ENCODE measurements at regions not wholly inside any gene's neighbourhood (a gene's known extent, or its start where the extent isn't known, plus 50 kb on each side); places are given as distances from the start of the nearest gene placed in this dataset.

GRCh38 chr3:148204131-148204530 lies 493.6 kb upstream of the AGTR1 start:
- no peak for DNase-seq (ENCODE audit: low spot score)
- TF ChIP-seq, protein P1, sequence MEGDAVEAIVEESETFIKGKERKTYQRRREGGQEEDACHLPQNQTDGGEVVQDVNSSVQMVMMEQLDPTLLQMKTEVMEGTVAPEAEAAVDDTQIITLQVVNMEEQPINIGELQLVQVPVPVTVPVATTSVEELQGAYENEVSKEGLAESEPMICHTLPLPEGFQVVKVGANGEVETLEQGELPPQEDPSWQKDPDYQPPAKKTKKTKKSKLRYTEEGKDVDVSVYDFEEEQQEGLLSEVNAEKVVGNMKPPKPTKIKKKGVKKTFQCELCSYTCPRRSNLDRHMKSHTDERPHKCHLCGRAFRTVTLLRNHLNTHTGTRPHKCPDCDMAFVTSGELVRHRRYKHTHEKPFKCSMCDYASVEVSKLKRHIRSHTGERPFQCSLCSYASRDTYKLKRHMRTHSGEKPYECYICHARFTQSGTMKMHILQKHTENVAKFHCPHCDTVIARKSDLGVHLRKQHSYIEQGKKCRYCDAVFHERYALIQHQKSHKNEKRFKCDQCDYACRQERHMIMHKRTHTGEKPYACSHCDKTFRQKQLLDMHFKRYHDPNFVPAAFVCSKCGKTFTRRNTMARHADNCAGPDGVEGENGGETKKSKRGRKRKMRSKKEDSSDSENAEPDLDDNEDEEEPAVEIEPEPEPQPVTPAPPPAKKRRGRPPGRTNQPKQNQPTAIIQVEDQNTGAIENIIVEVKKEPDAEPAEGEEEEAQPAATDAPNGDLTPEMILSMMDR (IDR thresholded peaks at IDR 0.05; ENCODE audit: extremely low read depth, insufficient read depth, missing control alignments), result no peak
- in situ Hi-C loops (cut with MboI; ENCODE audit: low pct_unique_long_range_greater_than_20kb, low sequenced_read_pairs, unreplicated experiment), result no loop called here

GRCh38 chr3:148205977-148206376 lies 491.7 kb upstream of the AGTR1 start:
- in situ Hi-C loops (cut with MboI; ENCODE audit: low pct_unique_long_range_greater_than_20kb, low sequenced_read_pairs, unreplicated experiment), result no loop called here
- TF ChIP-seq, protein P1 (IDR thresholded peaks at IDR 0.05; ENCODE audit: extremely low read depth, insufficient read depth, missing control alignments), result no peak
- DNase-seq (ENCODE audit: low spot score), result no peak

DNA sequence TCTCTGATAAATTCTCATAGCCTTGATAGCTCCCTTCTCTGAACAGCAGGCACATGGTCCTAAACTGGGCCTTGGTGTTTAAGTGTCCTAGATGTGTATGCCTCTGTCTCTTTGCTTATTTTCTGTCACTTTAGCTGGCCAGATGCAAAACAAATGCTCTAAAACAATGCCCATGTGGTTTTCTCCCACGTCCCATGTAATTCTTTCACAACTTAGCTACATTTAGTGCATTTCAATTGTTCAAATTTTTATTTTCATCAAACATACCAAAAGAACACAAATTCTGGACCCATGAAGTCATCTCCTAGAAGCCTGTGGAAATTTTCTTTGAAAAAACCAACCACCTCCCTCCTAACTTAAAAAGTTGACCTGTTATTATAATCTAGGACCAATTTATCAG lies 491.3 kb upstream of the AGTR1 start:
- TF ChIP-seq, protein P1 (IDR thresholded peaks at IDR 0.05; ENCODE audit: extremely low read depth, insufficient read depth, missing control alignments), result no peak
- no peak for DNase-seq (ENCODE audit: low spot score)
- in situ Hi-C loops (cut with MboI; ENCODE audit: low pct_unique_long_range_greater_than_20kb, low sequenced_read_pairs, unreplicated experiment), result no loop called here

- no peak for DNase-seq (ENCODE audit: low spot score)
- in situ Hi-C loops (cut with MboI; ENCODE audit: low pct_unique_long_range_greater_than_20kb, low sequenced_read_pairs, unreplicated experiment), result no loop called here
- TF ChIP-seq, protein P1 (IDR thresholded peaks at IDR 0.05; ENCODE audit: extremely low read depth, insufficient read depth, missing control alignments), result no peak
Measured at GRCh38 chr3:148208975-148209374, 488.7 kb upstream of the AGTR1 start.

GRCh38 chr3:148211725-148212124 lies 486.0 kb upstream of the AGTR1 start:
- TF ChIP-seq, protein P1 (IDR thresholded peaks at IDR 0.05; ENCODE audit: extremely low read depth, insufficient read depth, missing control alignments), result no peak
- in situ Hi-C loops (cut with MboI; ENCODE audit: low pct_unique_long_range_greater_than_20kb, low sequenced_read_pairs, unreplicated experiment), result no loop called here
- no peak for DNase-seq (ENCODE audit: low spot score)

DNA sequence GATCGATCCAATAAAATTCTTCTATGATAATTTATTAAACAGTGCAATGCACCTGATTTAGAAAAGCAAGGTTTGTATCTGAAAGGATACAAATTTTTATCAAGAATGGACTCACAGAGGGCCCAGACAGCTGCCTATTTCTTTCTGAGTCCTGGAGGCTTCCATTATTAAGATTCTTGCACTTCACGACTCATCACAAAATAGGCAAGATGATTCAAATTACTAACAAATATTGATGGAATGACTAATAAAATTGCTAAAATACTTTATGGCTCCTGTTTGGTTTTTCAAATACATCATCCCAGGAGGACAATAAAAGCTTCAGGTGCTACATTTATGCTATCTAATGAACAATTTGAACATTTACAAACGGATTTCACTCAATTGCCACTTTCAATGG lies 483.0 kb upstream of the AGTR1 start:
- no peak for DNase-seq (ENCODE audit: low spot score)
- TF ChIP-seq, protein P1 (IDR thresholded peaks at IDR 0.05; ENCODE audit: extremely low read depth, insufficient read depth, missing control alignments), result no peak
- in situ Hi-C loops (cut with MboI; ENCODE audit: low pct_unique_long_range_greater_than_20kb, low sequenced_read_pairs, unreplicated experiment), result no loop called here

- TF ChIP-seq, protein P1 (IDR thresholded peaks at IDR 0.05; ENCODE audit: extremely low read depth, insufficient read depth, missing control alignments), result no peak
- DNase-seq (ENCODE audit: low spot score), result no peak
- in situ Hi-C loops (cut with MboI; ENCODE audit: low pct_unique_long_range_greater_than_20kb, low sequenced_read_pairs, unreplicated experiment), result no loop called here
Measured at GRCh38 chr3:148217317-148217716, 480.4 kb upstream of the AGTR1 start.

Measured in GM13977 (cell line).